Effector memory CD8-positive, alpha-beta T cell (primary cell): ENCODE measurements at regions not wholly inside any gene's neighbourhood (a gene's known extent, or its start where the extent isn't known, plus 50 kb on each side); places are given as distances from the start of the nearest gene placed in this dataset.

ENCODE experiments used
- ATAC-seq: fragments of 150-1000 bp; cut with Tn5 transposase; replicated peaks from 2 replicates; pipeline ENCODE4 v1.10.0; 2021; ENCODE audit warnings: mild to moderate bottlenecking, moderate library complexity
- DNase-seq, 3 experiments: peaks; one replicate each; pipeline ENCODE4 v3.0.0; 2021
- H3K27ac Mint-ChIP-seq, 2 donors: one replicate each; pipeline ENCODE4 v1.8.0; 2022; ENCODE audit warnings: mild to moderate bottlenecking in 2 of 2, mixed read lengths in 2 of 2, moderate library complexity in 2 of 2
- H3K27me3 Mint-ChIP-seq, 2 donors: one replicate each; pipeline ENCODE4 v1.8.0; 2022; ENCODE audit warnings: mixed read lengths in 2 of 2
- H3K36me3 Mint-ChIP-seq: one replicate; pipeline ENCODE4 v1.8.0; 2022; ENCODE audit warnings: mild to moderate bottlenecking, moderate library complexity, mixed read lengths; ENCODE audit not compliant: insufficient read depth
- H3K4me1 Mint-ChIP-seq, 2 donors: one replicate each; pipeline ENCODE4 v1.8.0; 2022; ENCODE audit warnings: low read depth in 2 of 2, mixed read lengths in 2 of 2
- H3K4me3 Mint-ChIP-seq, 2 donors: one replicate each; pipeline ENCODE4 v1.8.0; 2022; ENCODE audit warnings: mild to moderate bottlenecking in 2 of 2, mixed read lengths in 2 of 2, moderate library complexity in 2 of 2
- H3K9me3 Mint-ChIP-seq, 2 donors: one replicate each; pipeline ENCODE4 v1.8.0; 2022; ENCODE audit warnings: mixed read lengths in 2 of 2

- Mint-ChIP-seq H3K4me1 (no peaks in the 10 kb centered on the region), H3K36me3 (no peaks in the 10 kb centered on the region), H3K4me3 (no peak overlapping the region), H3K9me3 (peaks cover 6 to 16% of the 10 kb centered on the region in 2 donors), H3K27me3 (no peaks in the 10 kb centered on the region), H3K27ac (no peak overlapping the region)
- ATAC-seq (no peak), DNase-seq (no peak)
Measured at GRCh38 chr13:72314210-72314609, 413.2 kb downstream of the MZT1 start.

DNA sequence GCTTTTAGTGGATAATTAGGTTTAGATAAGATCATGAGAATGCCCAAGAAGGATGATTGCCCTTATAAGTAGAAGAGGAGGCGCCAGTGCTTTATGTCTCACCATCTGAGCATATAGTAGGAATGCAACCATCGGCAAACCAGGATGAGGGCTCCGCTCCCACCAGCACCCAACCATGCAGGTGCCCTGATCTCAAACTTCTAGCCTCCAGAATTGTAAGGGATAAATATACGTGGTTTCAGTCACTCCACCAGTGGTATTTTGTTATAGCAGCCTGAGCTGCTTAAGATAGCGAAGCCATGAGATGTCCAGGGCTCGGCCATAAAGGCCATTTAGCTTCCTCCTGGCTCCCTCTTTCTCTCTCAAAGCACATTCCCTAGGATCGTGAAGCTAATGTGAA lies 413.9 kb downstream of the MZT1 start:
- no peak for ATAC-seq
- Mint-ChIP-seq H3K4me3 (no peak overlapping the region), H3K9me3 (peaks cover 6 to 16% of the 10 kb centered on the region in 2 donors), H3K27me3 (no peaks in the 10 kb centered on the region), H3K27ac (no peak overlapping the region), H3K4me1 (no peaks in the 10 kb centered on the region), H3K36me3 (no peaks in the 10 kb centered on the region)
- DNase-seq: no peak

DNA sequence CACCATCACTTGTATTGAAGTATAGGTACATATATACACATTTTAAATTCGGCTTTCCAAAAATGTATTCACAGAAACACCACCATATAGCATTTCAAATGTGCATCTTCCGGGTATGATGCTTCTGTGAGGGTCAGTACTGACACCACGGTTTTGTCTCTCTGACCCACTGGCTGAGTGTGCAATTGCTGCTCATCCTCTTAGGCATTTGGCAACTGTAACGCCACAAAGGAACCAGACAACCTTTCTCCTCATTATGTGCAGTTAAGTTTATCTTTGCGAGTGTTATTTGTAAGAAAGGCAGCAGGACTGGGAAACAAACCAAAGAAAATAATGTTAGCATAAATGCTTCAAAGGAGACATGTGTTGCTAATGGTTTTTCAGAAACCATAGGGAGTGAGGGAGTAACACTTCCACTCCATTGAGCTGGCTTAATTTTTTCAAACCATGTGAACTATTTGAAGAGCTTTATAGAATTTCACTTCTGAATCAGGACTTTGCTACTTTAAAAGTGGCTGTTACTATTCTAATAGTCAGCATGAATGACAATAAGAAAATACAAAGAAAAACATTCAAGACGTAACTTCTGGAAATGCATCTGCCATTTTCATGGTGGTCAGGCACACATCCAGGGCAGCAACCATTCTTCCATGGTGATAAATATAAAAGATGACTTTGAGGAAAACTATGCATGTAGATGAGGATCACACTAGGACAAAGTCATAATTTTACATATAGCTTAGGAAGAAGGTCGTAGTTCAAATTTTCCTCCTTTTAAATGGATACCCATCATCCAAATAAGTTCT lies 423.3 kb downstream of the MZT1 start:
- ATAC-seq: no peak
- Mint-ChIP-seq H3K4me3 (no peak overlapping the region), H3K4me1 (no peaks in the 10 kb centered on the region), H3K36me3 (no peaks in the 10 kb centered on the region), H3K27ac (no peak overlapping the region), H3K9me3 (peaks cover 0 to 2% of the 10 kb centered on the region in 2 donors), H3K27me3 (no peaks in the 10 kb centered on the region)
- DNase-seq: no peak

- no peaks in the 10 kb centered on the region for H3K36me3 Mint-ChIP-seq
- no peak for DNase-seq
Measured at GRCh38 chr13:72296246-72296645, 429.2 kb upstream of the DACH1 start.

DNA sequence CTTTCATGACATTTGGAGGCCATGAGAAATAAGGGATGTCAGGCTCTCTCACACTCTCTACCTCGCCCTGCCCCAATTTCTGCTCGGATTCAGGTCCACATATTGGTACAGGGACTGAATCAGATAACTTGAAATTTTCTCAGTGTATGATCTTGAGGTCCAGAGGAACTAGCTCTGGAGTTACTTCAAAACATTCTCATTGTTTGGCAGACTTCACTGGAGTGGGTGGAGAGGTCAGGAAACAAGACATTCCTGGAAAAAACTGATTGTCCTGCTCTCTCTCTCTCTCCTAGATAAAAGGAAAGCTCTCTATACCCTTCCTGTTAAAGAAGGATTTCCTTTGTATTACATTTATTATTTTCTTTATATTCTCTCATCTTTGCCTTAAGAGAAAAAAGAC lies 428.1 kb upstream of the DACH1 start:
- H3K9me3 Mint-ChIP-seq: peaks cover 14 to 26% of the 10 kb centered on the region in 2 donors
- no peak overlapping the region for H3K4me3 Mint-ChIP-seq
- no peaks in the 10 kb centered on the region for H3K4me1 Mint-ChIP-seq
- no peaks in the 10 kb centered on the region for H3K27me3 Mint-ChIP-seq
- DNase-seq: no peak
- no peaks in the 10 kb centered on the region for H3K36me3 Mint-ChIP-seq
- ATAC-seq: no peak
- H3K27ac Mint-ChIP-seq: no peak overlapping the region

More at GRCh38 chr13:72296246-72296645, 429.2 kb upstream of the DACH1 start:
- Mint-ChIP-seq H3K4me1 (no peaks in the 10 kb centered on the region), H3K27ac (no peak overlapping the region), H3K9me3 (peaks cover 14 to 18% of the 10 kb centered on the region in 2 donors), H3K4me3 (no peak overlapping the region), H3K27me3 (no peaks in the 10 kb centered on the region)
- no peak for ATAC-seq

- Mint-ChIP-seq H3K27me3 (no peaks in the 10 kb centered on the region), H3K9me3 (peaks cover 16 to 26% of the 10 kb centered on the region in 2 donors), H3K4me3 (no peak overlapping the region), H3K4me1 (no peaks in the 10 kb centered on the region), H3K36me3 (no peaks in the 10 kb centered on the region), H3K27ac (no peak overlapping the region)
- DNase-seq (no peak), ATAC-seq (no peak)
Measured at GRCh38 chr13:72293206-72293605, 426.2 kb upstream of the DACH1 start.

DNA sequence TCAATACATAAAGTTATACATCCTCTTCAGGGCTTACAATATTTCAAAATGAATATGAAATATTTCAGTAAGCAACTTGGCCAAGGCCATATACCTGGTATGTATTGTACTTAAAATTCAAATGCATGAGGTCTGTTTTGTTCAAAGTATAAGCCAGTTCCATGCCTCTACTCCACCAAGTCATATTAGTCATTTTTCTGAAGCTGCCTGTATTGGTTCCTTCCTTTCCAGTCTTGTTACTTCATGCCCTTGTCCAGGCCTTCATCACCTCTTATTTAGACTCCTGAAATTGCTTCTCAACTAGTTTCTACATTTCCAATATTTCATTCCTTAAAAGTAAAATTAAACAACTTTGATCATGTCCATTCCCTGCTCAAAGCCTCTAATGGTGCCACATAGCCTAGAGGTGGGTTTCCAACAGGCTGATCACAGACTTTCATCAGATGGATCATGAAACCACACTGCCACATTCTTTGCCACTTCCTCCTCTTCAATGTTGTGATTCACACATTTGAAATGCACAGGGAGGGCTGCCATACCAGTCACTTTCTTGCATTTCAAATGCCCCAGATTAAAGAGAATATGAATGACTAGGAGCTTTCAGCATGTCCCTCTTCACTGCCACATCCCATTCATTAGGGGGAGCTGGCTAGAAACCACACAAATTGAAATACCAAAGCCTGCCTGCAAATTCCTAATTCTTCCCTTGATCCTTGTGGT lies 424.1 kb upstream of the DACH1 start:
- Mint-ChIP-seq H3K9me3 (peaks cover 20 to 26% of the 10 kb centered on the region in 2 donors), H3K36me3 (no peaks in the 10 kb centered on the region), H3K4me1 (no peaks in the 10 kb centered on the region), H3K27ac (no peak overlapping the region), H3K27me3 (no peaks in the 10 kb centered on the region), H3K4me3 (no peak overlapping the region)
- ATAC-seq (no peak), DNase-seq (no peak)

DNA sequence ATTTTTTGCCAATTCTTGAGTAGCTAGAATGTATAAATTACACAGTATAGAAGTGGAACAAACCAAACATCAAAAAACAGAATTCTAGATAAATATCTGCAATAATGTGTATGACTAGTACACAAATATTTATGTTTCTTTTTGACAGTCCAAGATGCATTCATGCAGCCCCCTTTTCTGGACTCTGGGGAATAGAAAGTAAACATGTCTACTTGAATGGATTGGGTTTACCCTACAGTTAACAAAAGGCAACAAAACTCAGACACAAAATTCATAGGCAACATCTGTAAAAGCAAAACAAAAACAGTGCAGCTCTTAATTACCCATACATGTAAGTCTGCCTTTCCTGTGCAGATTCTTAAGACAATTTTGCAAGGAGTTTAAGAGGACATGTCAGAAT lies 419.4 kb upstream of the DACH1 start:
- Mint-ChIP-seq H3K27ac (no peak overlapping the region), H3K4me1 (no peaks in the 10 kb centered on the region), H3K4me3 (no peak overlapping the region), H3K27me3 (no peaks in the 10 kb centered on the region), H3K9me3 (peaks cover 8 to 10% of the 10 kb centered on the region in 2 donors), H3K36me3 (no peaks in the 10 kb centered on the region)
- no peak for ATAC-seq
- no peak for DNase-seq

DNA sequence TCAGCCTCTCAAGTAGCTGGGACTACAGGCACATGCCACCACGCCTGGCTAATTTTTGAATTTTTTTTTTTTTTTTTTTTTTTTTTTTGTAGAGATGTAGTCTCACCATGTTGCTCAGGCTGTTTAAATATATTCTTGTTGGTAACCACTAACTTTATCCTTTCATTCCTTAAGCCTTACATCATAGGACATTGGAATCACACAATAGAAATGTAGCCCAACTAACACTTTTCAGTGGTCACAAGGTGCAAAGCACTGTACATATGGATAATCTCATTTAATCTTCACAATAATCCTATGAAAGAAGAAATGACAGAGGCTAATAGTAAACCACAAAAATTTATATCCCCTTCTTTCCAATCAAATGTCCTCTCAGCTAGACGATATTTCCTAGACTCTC lies 417.8 kb upstream of the DACH1 start:
- DNase-seq (no peak), ATAC-seq (no peak)
- Mint-ChIP-seq H3K4me1 (no peaks in the 10 kb centered on the region), H3K9me3 (peaks cover 0 to 8% of the 10 kb centered on the region in 2 donors), H3K27ac (no peak overlapping the region), H3K36me3 (no peaks in the 10 kb centered on the region), H3K4me3 (no peak overlapping the region), H3K27me3 (no peaks in the 10 kb centered on the region)

DNA sequence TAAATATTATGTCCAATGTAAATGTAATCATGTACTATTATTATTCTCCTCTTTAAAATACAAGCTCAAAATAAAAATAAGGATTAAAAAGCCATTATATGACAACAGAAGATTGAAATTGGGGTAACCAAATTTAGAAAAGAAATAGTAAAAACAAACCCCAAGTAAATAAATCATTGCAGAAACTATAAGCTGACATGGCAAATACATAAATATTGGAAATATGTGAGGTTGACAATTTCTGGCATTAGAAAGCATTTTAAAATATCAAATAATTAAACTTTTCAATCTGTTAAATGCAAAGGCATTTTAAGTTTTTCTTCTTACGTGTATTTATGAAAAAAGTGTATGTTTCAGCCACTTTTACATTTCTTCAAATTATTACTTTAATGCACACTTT lies 394.7 kb upstream of the DACH1 start:
- no peaks in the 10 kb centered on the region for H3K4me1 Mint-ChIP-seq
- no peaks in the 10 kb centered on the region for H3K36me3 Mint-ChIP-seq
- H3K4me3 Mint-ChIP-seq: no peak overlapping the region
- ATAC-seq: no peak
- H3K27ac Mint-ChIP-seq: no peak overlapping the region
- DNase-seq: no peak
- peaks cover 0 to 17% of the 10 kb centered on the region in 2 donors for H3K9me3 Mint-ChIP-seq
- H3K27me3 Mint-ChIP-seq: no peaks in the 10 kb centered on the region

DNA sequence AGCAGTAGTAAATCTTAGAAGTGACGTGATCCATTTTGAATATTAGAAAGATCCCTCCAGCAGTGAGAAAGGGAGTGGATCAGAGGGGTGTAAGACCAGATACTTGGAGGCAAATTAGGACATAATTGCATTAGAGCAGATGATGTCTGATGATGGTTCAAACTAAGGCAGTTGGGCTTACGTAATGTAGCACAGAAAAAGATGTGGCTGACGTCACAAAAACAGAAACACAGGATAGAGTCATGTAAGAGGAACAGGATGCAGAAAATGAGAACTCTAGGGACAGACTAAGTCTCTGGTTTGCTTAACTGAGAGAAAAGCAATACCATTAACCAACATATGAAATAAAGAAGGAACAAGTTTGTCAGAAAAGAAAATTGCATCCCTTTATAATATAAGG lies 392.5 kb upstream of the DACH1 start:
- H3K36me3 Mint-ChIP-seq: no peaks in the 10 kb centered on the region
- DNase-seq: no peak
- no peak for ATAC-seq
- no peak overlapping the region for H3K4me3 Mint-ChIP-seq
- peaks cover 0 to 19% of the 10 kb centered on the region in 2 donors for H3K9me3 Mint-ChIP-seq
- H3K4me1 Mint-ChIP-seq: no peaks in the 10 kb centered on the region
- H3K27ac Mint-ChIP-seq: no peak overlapping the region
- H3K27me3 Mint-ChIP-seq: no peaks in the 10 kb centered on the region

DNA sequence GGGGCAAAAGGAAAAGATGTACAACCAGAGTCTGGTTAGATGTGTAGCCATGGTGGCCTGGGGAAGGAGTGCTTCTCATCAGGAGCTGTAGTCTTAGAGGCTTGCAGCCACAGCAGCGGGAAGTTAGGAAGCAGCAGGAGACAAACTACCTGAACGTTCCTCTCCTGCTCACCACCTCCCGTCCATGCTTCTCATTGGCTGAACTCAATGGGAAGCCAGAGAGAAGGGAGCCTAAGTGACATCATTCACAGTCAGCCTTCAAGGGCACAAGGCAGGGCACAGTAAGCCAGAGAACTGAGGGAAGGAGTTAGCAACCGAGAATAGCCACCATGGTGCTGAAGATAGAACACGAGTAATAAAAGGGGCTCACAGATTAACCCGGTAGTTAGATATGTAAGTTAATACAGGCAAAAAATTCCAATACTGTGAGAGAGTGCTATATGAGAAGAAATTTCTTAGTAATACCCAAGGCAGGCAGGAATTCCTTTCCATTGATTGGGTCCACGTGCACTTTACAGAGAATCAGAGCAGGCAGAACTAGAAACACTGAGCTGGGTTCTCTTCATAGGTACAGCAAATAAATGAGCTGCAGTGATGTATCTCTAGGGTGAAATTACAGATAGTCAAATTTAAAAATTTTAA lies 391.5 kb upstream of the DACH1 start:
- Mint-ChIP-seq H3K9me3 (peaks cover 0 to 18% of the 10 kb centered on the region in 2 donors), H3K36me3 (no peaks in the 10 kb centered on the region), H3K4me3 (no peak overlapping the region), H3K27ac (no peak overlapping the region), H3K27me3 (no peaks in the 10 kb centered on the region), H3K4me1 (no peaks in the 10 kb centered on the region)
- ATAC-seq (no peak), DNase-seq (no peak)

DNA sequence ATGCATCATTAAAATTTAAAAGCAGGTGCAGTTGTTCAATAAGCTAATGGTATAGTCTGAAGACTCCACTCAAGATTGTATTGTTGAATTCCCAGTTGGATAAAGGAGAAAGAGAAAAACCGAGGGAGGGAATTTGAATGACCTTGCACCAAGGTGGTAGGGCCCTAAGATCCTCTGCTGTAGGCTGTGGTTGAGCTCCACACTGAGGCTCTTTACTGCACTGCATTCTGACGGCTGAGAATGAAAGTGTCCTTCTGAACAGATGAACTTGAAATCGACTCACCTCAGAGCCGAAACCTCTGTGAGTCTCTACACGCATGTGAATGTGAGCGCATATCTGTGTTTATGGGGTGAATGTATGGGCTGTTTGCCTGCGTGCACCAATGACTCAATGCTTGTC lies 388.9 kb upstream of the DACH1 start:
- H3K4me1 Mint-ChIP-seq: no peaks in the 10 kb centered on the region
- peaks cover 8 to 24% of the 10 kb centered on the region in 2 donors for H3K9me3 Mint-ChIP-seq
- H3K27me3 Mint-ChIP-seq: no peaks in the 10 kb centered on the region
- no peak overlapping the region for H3K27ac Mint-ChIP-seq
- DNase-seq (no peak), ATAC-seq (no peak)
- H3K4me3 Mint-ChIP-seq: no peak overlapping the region
- no peaks in the 10 kb centered on the region for H3K36me3 Mint-ChIP-seq

GRCh38 chr13:72253754-72254153 lies 386.8 kb upstream of the DACH1 start:
- no peak overlapping the region for H3K27ac Mint-ChIP-seq
- H3K27me3 Mint-ChIP-seq: no peaks in the 10 kb centered on the region
- H3K36me3 Mint-ChIP-seq: no peaks in the 10 kb centered on the region
- peaks cover 8 to 24% of the 10 kb centered on the region in 2 donors for H3K9me3 Mint-ChIP-seq
- H3K4me1 Mint-ChIP-seq: no peaks in the 10 kb centered on the region
- no peak for ATAC-seq
- DNase-seq: no peak
- H3K4me3 Mint-ChIP-seq: no peak overlapping the region
